HepG2 (cell line): ENCODE measurements at regions not wholly inside any gene's neighbourhood (a gene's known extent, or its start where the extent isn't known, plus 50 kb on each side); places are given as distances from the start of the nearest gene placed in this dataset.

ENCODE experiments used
- ATAC-seq: fragments of 200-7000 bp; cut with Tn5 transposase; 3 replicates; pipeline ENCODE4 v1.9.1; 2020; ENCODE audit warnings: mild to moderate bottlenecking, moderate library complexity
- BruUV-seq: library from RNA; stranded (reverse); fragments of 400-500 nt; replicated peaks from 2 replicates; lab custom pipeline; 2021; lab: Mats Ljungman, UMichigan
- CTCF ChIA-PET: fragments of 300-600 bp; formaldehyde crosslinking; extraction: SDS; loops from one replicate; lab custom pipeline; 2021; ENCODE audit warnings: low total read pairs, inconsistent platforms, low intra/inter-chr PET ratio; lab: Yijun Ruan, JAX
- POLR2A ChIA-PET: fragments of 350-600 bp; sonication (Branson Sonifier 250); formaldehyde crosslinking; loops from one replicate; lab custom pipeline; 2020; ENCODE audit warnings: antibody characterized with exemption, inconsistent platforms; lab: Yijun Ruan, JAX
- DNase-seq: peaks from one replicate; pipeline ENCODE4 v3.0.0-alpha.2; 2015; ENCODE audit warnings: low spot score
- FAIRE-seq: peaks from 3 replicates; lab custom pipeline; 2011; peaks lifted over from hg19 to GRCh38; lab: Jason Lieb, UNC
- H2AFZ ChIP-seq: one replicate; pipeline ENCODE4 v1.6.1; 2011; ENCODE audit warnings: low read length, inconsistent platforms
- H3K27ac ChIP-seq: fragments of 300-600 bp; 3 replicates; pipeline ENCODE4 v1.8.0; 2011; ENCODE audit warnings: mixed run types, mild to moderate bottlenecking, mixed read lengths, low read length, inconsistent platforms; ENCODE audit not compliant: insufficient read depth; ENCODE audit errors: extremely low read length
- H3K27me3 ChIP-seq, 2 experiments: fragments of 200-600 bp in 1 of 2; 2 replicates in 1 of 2; 3 replicates in 1 of 2; pipeline versions ENCODE4 v1.6.0 to v1.8.0; 2011; ENCODE audit warnings: low read length in 2 of 2, mild to moderate bottlenecking in 2 of 2, moderate library complexity in 2 of 2, inconsistent platforms in 1 of 2; ENCODE audit not compliant: insufficient read depth in 2 of 2, control insufficient read depth in 1 of 2
- H3K36me3 ChIP-seq, 2 experiments: fragments of 200-600 bp in 1 of 2; replicated peaks in 1 of 2; 2 replicates in 1 of 2; 3 replicates in 1 of 2; pipeline versions ENCODE4 v1.5.1 to v1.8.0; 2011; ENCODE audit warnings: low read length in 2 of 2, inconsistent platforms in 1 of 2; ENCODE audit not compliant: insufficient read depth in 2 of 2, control insufficient read depth in 1 of 2
- H3K4me1 ChIP-seq: 2 replicates; pipeline ENCODE4 v1.5.1; 2012; ENCODE audit warnings: low read length, inconsistent platforms; ENCODE audit not compliant: insufficient read depth
- H3K4me2 ChIP-seq: 2 replicates; pipeline ENCODE4 v1.6.0; 2011; ENCODE audit warnings: low read depth, low read length, inconsistent platforms
- H3K4me3 ChIP-seq, 3 experiments: fragments of 200-600 bp in 1 of 3; sonication (generic), shearing (Covaris generic) in 1 of 3; replicated peaks in 1 of 3; 2 replicates each; pipeline ENCODE4 v1.5.1; 2011 to 2016; ENCODE audit warnings: low read length in 3 of 3, inconsistent platforms in 2 of 3, low read depth in 2 of 3, mild to moderate bottlenecking in 2 of 3, control low read depth in 1 of 3, mixed read lengths in 1 of 3; ENCODE audit not compliant: insufficient read depth in 1 of 3
- H3K79me2 ChIP-seq: one replicate; pipeline ENCODE4 v1.6.1; 2011; ENCODE audit warnings: low read length, inconsistent platforms; ENCODE audit not compliant: insufficient read depth
- H3K9ac ChIP-seq: 2 replicates; pipeline ENCODE4 v1.6.0; 2011; ENCODE audit warnings: mild to moderate bottlenecking, low read depth, low read length, inconsistent platforms; ENCODE audit not compliant: insufficient read depth
- H3K9me3 ChIP-seq: 2 replicates; pipeline ENCODE4 v1.5.1; 2012; ENCODE audit warnings: mild to moderate bottlenecking, low read length
- H4K20me1 ChIP-seq: 2 replicates; pipeline ENCODE4 v1.6.0; 2011; ENCODE audit warnings: inconsistent platforms, mild to moderate bottlenecking, low read length, moderate library complexity; ENCODE audit not compliant: insufficient read depth
- ARID2 ChIP-seq: sonication (generic); formaldehyde crosslinking; IDR thresholded peaks from 2 replicates; pipeline ENCODE4 v1.8.1; 2022; ENCODE audit warnings: mild to moderate bottlenecking, missing genetic modification reagents, borderline replicate concordance
- HNRNPL ChIP-seq: fragments of 200-400 bp; formaldehyde crosslinking; IDR thresholded peaks from 2 replicates; pipeline ENCODE4 v1.6.1; 2017; ENCODE audit warnings: mild to moderate bottlenecking, low read depth, low read length
- JUNB ChIP-seq: sonication (generic); formaldehyde crosslinking; IDR thresholded peaks from 2 replicates; pipeline ENCODE4 v1.8.0; 2022; ENCODE audit warnings: missing genetic modification reagents, mild to moderate bottlenecking, borderline replicate concordance
- TAF1 ChIP-seq: sonication (generic); formaldehyde crosslinking; IDR thresholded peaks from 2 replicates; pipeline ENCODE4 v1.4.0; 2020; ENCODE audit warnings: missing genetic modification reagents
- YEATS4 ChIP-seq: sonication (generic); formaldehyde crosslinking; IDR thresholded peaks from 2 replicates; pipeline ENCODE4 v1.4.0; 2020; ENCODE audit warnings: missing genetic modification reagents, borderline replicate concordance
- ZNF549 ChIP-seq: sonication (generic); formaldehyde crosslinking; IDR thresholded peaks from 2 replicates; pipeline ENCODE4 v1.5.0; 2020; ENCODE audit warnings: missing genetic modification reagents
- ZNF569 ChIP-seq: sonication (generic); formaldehyde crosslinking; IDR thresholded peaks from 2 replicates; pipeline ENCODE4 v1.5.0; 2020; ENCODE audit warnings: mild to moderate bottlenecking, missing genetic modification reagents, moderate library complexity, borderline replicate concordance
- ZNF775 ChIP-seq: sonication (generic); formaldehyde crosslinking; IDR thresholded peaks from 2 replicates; pipeline ENCODE4 v1.4.0; 2020; ENCODE audit warnings: missing genetic modification reagents, mild to moderate bottlenecking, moderate library complexity, borderline replicate concordance
- ZNF891 ChIP-seq: sonication (generic); formaldehyde crosslinking; IDR thresholded peaks from 2 replicates; pipeline ENCODE4 v1.5.0; 2020; ENCODE audit warnings: mild to moderate bottlenecking, missing genetic modification reagents
- WGBS: methylation state at CpG from one replicate; pipeline ENCODE4 v1.1.6; 2017; ENCODE audit warnings: low lambda C conversion rate; 5-methylcytosine and 5-hydroxymethylcytosine counted together
- in situ Hi-C: cut with HindIII; loops from 2 replicates; pipeline ENCODE4 v1.10.0; 2017; ENCODE audit warnings: low pct_unique_long_range_greater_than_20kb; ENCODE audit not compliant: extremely low pct_ligation_motif_present
- intact Hi-C: fragments of 100-400 bp; cut with micrococcal nuclease; formaldehyde crosslinking; loops from one replicate; pipeline ENCODE4 v1.10.0; 2022; ENCODE audit not compliant: unreplicated experiment
- TF ChIP-seq, protein P1 (sequence below): sonication (generic); formaldehyde crosslinking; IDR thresholded peaks from 2 replicates; pipeline ENCODE4 v1.5.1; 2020; ENCODE audit warnings: mild to moderate bottlenecking, missing genetic modification reagents
- TF ChIP-seq, protein P2 (sequence below): sonication (generic); formaldehyde crosslinking; IDR thresholded peaks from 2 replicates; pipeline ENCODE4 v1.4.0; 2020; ENCODE audit warnings: mild to moderate bottlenecking, missing genetic modification reagents
- TF ChIP-seq, protein P3 (sequence below): sonication (generic); formaldehyde crosslinking; IDR thresholded peaks from 2 replicates; pipeline ENCODE4 v1.4.0; 2020; ENCODE audit warnings: mild to moderate bottlenecking, missing genetic modification reagents
- TF ChIP-seq, protein P4 (sequence below): sonication (generic); formaldehyde crosslinking; IDR thresholded peaks from 2 replicates; pipeline ENCODE4 v1.4.0; 2020; ENCODE audit warnings: missing genetic modification reagents

DNA sequence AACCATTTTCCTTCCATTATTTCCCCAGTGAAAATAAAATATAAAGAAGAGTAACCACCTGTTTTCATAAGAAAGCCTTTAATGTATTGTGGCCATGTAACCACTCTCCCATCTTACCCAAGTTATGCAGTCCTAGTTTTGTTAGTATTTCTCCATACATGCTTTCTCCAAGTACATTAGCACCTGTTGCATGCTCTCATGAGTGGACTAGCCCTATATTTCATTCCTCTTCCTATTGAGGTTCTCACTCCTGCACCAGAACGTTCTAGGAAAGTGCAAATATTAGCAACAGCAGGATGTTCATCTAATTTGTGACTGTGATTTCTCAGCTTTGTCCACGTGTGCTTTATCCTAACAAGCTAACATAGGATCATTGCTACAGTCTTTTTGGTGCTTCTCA is 155.1 kb upstream of the NPVF start:
- H3K4me2 ChIP-seq: no peak overlapping the region
- WGBS: 0% methylated on average over 2 of the region's 2 CpGs
- H3K4me1 ChIP-seq: no peaks in the 10 kb centered on the region
- H3K4me3 ChIP-seq: no peak overlapping the region
- ATAC-seq (no peak), DNase-seq (no peak), FAIRE-seq (no peak)
- H3K27me3 ChIP-seq: peaks cover 0 to 2% of the 10 kb centered on the region in 2 experiments; a peak in 2 of 5 replicates
- in situ Hi-C loops: loop anchor here (10.0 kb wide), 1 partner anchor 191 kb away; no protein-coding TSS in a partner anchor
- H3K9me3 ChIP-seq: no peaks in the 10 kb centered on the region
- no peaks in the 10 kb centered on the region for H4K20me1 ChIP-seq
- ChIA-PET CTCF (no interaction called here), POLR2A (no interaction called here)
- intact Hi-C loops: no loop called here
- no peaks in the 10 kb centered on the region for H3K79me2 ChIP-seq
- H3K36me3 ChIP-seq: no peaks in the 10 kb centered on the region
- no TSS peak for BruUV-seq
- H2AFZ ChIP-seq: no peak overlapping the region
- no peak overlapping the region for H3K9ac ChIP-seq
- no peak for TF ChIP-seq ZNF549
- TF ChIP-seq JUNB: no peak
- TF ChIP-seq, protein P1, sequence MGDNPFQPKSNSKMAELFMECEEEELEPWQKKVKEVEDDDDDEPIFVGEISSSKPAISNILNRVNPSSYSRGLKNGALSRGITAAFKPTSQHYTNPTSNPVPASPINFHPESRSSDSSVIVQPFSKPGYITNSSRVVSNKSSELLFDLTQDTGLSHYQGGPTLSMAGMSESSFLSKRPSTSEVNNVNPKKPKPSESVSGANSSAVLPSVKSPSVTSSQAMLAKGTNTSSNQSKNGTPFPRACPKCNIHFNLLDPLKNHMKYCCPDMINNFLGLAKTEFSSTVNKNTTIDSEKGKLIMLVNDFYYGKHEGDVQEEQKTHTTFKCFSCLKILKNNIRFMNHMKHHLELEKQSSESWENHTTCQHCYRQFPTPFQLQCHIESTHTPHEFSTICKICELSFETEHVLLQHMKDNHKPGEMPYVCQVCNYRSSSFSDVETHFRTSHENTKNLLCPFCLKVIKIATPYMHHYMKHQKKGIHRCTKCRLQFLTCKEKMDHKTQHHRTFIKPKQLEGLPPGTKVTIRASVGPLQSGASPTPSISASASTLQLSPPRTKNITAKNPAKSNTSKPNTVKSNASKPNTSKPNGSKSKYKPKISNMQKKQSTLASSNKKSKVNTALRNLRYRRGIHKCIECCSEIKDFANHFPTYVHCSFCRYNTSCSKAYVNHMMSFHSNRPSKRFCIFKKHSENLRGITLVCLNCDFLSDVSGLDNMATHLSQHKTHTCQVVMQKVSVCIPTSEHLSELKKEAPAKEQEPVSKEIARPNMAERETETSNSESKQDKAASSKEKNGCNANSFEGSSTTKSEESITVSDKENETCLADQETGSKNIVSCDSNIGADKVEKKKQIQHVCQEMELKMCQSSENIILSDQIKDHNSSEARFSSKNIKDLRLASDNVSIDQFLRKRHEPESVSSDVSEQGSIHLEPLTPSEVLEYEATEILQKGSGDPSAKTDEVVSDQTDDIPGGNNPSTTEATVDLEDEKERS: no peak
- TF ChIP-seq ZNF775: no peak
- TF ChIP-seq YEATS4 (CRISPR knock-in tag): no peak
- TF ChIP-seq, protein P2, sequence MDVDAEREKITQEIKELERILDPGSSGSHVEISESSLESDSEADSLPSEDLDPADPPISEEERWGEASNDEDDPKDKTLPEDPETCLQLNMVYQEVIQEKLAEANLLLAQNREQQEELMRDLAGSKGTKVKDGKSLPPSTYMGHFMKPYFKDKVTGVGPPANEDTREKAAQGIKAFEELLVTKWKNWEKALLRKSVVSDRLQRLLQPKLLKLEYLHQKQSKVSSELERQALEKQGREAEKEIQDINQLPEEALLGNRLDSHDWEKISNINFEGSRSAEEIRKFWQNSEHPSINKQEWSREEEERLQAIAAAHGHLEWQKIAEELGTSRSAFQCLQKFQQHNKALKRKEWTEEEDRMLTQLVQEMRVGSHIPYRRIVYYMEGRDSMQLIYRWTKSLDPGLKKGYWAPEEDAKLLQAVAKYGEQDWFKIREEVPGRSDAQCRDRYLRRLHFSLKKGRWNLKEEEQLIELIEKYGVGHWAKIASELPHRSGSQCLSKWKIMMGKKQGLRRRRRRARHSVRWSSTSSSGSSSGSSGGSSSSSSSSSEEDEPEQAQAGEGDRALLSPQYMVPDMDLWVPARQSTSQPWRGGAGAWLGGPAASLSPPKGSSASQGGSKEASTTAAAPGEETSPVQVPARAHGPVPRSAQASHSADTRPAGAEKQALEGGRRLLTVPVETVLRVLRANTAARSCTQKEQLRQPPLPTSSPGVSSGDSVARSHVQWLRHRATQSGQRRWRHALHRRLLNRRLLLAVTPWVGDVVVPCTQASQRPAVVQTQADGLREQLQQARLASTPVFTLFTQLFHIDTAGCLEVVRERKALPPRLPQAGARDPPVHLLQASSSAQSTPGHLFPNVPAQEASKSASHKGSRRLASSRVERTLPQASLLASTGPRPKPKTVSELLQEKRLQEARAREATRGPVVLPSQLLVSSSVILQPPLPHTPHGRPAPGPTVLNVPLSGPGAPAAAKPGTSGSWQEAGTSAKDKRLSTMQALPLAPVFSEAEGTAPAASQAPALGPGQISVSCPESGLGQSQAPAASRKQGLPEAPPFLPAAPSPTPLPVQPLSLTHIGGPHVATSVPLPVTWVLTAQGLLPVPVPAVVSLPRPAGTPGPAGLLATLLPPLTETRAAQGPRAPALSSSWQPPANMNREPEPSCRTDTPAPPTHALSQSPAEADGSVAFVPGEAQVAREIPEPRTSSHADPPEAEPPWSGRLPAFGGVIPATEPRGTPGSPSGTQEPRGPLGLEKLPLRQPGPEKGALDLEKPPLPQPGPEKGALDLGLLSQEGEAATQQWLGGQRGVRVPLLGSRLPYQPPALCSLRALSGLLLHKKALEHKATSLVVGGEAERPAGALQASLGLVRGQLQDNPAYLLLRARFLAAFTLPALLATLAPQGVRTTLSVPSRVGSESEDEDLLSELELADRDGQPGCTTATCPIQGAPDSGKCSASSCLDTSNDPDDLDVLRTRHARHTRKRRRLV (CRISPR knock-in tag): no peak
- no peak for TF ChIP-seq HNRNPL
- no peak for TF ChIP-seq TAF1 (CRISPR knock-in tag)
- TF ChIP-seq ZNF891: no peak
- TF ChIP-seq ZNF569 (CRISPR knock-in tag): no peak
- TF ChIP-seq, protein P3, sequence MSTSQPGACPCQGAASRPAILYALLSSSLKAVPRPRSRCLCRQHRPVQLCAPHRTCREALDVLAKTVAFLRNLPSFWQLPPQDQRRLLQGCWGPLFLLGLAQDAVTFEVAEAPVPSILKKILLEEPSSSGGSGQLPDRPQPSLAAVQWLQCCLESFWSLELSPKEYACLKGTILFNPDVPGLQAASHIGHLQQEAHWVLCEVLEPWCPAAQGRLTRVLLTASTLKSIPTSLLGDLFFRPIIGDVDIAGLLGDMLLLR (CRISPR knock-in tag): no peak
- no peak for TF ChIP-seq ARID2 (CRISPR knock-in tag)
- TF ChIP-seq, protein P4, sequence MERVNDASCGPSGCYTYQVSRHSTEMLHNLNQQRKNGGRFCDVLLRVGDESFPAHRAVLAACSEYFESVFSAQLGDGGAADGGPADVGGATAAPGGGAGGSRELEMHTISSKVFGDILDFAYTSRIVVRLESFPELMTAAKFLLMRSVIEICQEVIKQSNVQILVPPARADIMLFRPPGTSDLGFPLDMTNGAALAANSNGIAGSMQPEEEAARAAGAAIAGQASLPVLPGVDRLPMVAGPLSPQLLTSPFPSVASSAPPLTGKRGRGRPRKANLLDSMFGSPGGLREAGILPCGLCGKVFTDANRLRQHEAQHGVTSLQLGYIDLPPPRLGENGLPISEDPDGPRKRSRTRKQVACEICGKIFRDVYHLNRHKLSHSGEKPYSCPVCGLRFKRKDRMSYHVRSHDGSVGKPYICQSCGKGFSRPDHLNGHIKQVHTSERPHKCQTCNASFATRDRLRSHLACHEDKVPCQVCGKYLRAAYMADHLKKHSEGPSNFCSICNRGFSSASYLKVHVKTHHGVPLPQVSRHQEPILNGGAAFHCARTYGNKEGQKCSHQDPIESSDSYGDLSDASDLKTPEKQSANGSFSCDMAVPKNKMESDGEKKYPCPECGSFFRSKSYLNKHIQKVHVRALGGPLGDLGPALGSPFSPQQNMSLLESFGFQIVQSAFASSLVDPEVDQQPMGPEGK (CRISPR knock-in tag): no peak
- H3K27ac ChIP-seq: no peak overlapping the region
